ENCODE measurements at regions not wholly inside any gene's neighbourhood (a gene's known extent, or its start where the extent isn't known, plus 50 kb on each side); places are given as distances from the start of the nearest gene placed in this dataset.

GRCh38 chr6:145025488-145025887, 709.8 kb downstream of the EPM2A start:
- H4K20me1 ChIP-seq (ENCODE audit: control insufficient read depth, insufficient read depth, low read length, poor library complexity, severe bottlenecking): no peaks in the 10 kb centered on the region
- POLR2A ChIA-PET: no interaction called here

GRCh38 chr6:145026267-145026679, 709.0 kb downstream of the EPM2A start:
- ChIA-PET POLR2A (no interaction called here), CTCF (no interaction called here)
- Histone ChIP-seq H3K4me1 (ENCODE audit: control insufficient read depth in 2 of 2, insufficient read depth in 2 of 2, low read length in 2 of 2) (no peaks in the 10 kb centered on the region), H3K27me3 (replicated peaks in 1 of 4; ENCODE audit: control extremely low read depth in 1 of 4, control insufficient read depth in 3 of 4, insufficient read depth in 4 of 4, low read length in 3 of 4) (peaks cover 0 to 4% (median 0%) of the 10 kb centered on the region in 4 experiments), H2AFZ (ENCODE audit: insufficient read depth, low read depth, low read length, poor library complexity, severe bottlenecking) (no peak overlapping the region), H4K20me1 (ENCODE audit: control insufficient read depth, insufficient read depth, low read length, poor library complexity, severe bottlenecking) (no peaks in the 10 kb centered on the region), H3K27ac (ENCODE audit: low read length in 2 of 2) (no peak overlapping the region), H3K36me3 (replicated peaks in 1 of 2; ENCODE audit: control extremely low read depth in 1 of 2, control insufficient read depth in 1 of 2, extremely low read depth in 1 of 2, insufficient read depth in 2 of 2, low read length in 1 of 2) (no peaks in the 10 kb centered on the region), H3K79me2 (ENCODE audit: control insufficient read depth, insufficient read depth, low read length) (no peaks in the 10 kb centered on the region), H3K9me3 (ENCODE audit: control extremely low read depth in 1 of 3, control insufficient read depth in 2 of 3, insufficient read depth in 1 of 3, low read length in 2 of 3) (no peaks in the 10 kb centered on the region), H3K4me3 (ENCODE audit: control extremely low read depth in 1 of 5, extremely low read depth in 1 of 5, insufficient read depth in 1 of 5, low read depth in 2 of 5, low read length in 4 of 5) (no peak overlapping the region), H3K9ac (ENCODE audit: low read length) (no peak overlapping the region), H3K4me2 (replicated peaks; ENCODE audit: low read depth, low read length, poor library complexity, severe bottlenecking) (no peak overlapping the region)
- no CpG with 5 or more reads among the region's 2 CpGs for WGBS (ENCODE audit: insufficient coverage)
- no peaks in the 10 kb centered on the region for H3K9me3 Mint-ChIP-seq (ENCODE audit: insufficient read depth)
- TF ChIP-seq EZH2 (IDR thresholded peaks at IDR 0.05; ENCODE audit: borderline replicate concordance, insufficient read depth, low read depth, low read length, poor library complexity, severe bottlenecking): no peak
- no peak for TF ChIP-seq CTCF (IDR thresholded peaks at IDR 0.05)
- no peak for DNase-seq
- no peaks in the 10 kb centered on the region for H3K4me1 Mint-ChIP-seq
- H3K27ac Mint-ChIP-seq: no peak overlapping the region
- H3K4me3 Mint-ChIP-seq: no peak overlapping the region
- ATAC-seq (ENCODE audit: low read depth): no peak
- H3K27me3 Mint-ChIP-seq: peaks cover 11% of the 10 kb centered on the region
- intact Hi-C loops (cut with micrococcal nuclease): no loop called here

More at GRCh38 chr6:145025488-145025887, 709.8 kb downstream of the EPM2A start:
- Histone ChIP-seq H2AFZ (ENCODE audit: insufficient read depth, low read depth, low read length, poor library complexity, severe bottlenecking) (no peak overlapping the region), H3K27ac (ENCODE audit: low read length in 2 of 2) (no peak overlapping the region), H3K9ac (ENCODE audit: low read length) (no peak overlapping the region), H3K9me3 (ENCODE audit: control extremely low read depth in 1 of 3, control insufficient read depth in 2 of 3, insufficient read depth in 1 of 3, low read length in 2 of 3) (no peaks in the 10 kb centered on the region), H3K4me1 (ENCODE audit: control insufficient read depth in 2 of 2, insufficient read depth in 2 of 2, low read length in 2 of 2) (no peaks in the 10 kb centered on the region), H3K27me3 (replicated peaks in 1 of 4; ENCODE audit: control extremely low read depth in 1 of 4, control insufficient read depth in 3 of 4, insufficient read depth in 4 of 4, low read length in 3 of 4) (peaks cover 0 to 4% (median 0%) of the 10 kb centered on the region in 4 experiments), H3K4me2 (replicated peaks; ENCODE audit: low read depth, low read length, poor library complexity, severe bottlenecking) (no peak overlapping the region), H3K36me3 (replicated peaks in 1 of 2; ENCODE audit: control extremely low read depth in 1 of 2, control insufficient read depth in 1 of 2, extremely low read depth in 1 of 2, insufficient read depth in 2 of 2, low read length in 1 of 2) (no peaks in the 10 kb centered on the region), H3K79me2 (ENCODE audit: control insufficient read depth, insufficient read depth, low read length) (no peaks in the 10 kb centered on the region), H3K4me3 (ENCODE audit: control extremely low read depth in 1 of 5, extremely low read depth in 1 of 5, insufficient read depth in 1 of 5, low read depth in 2 of 5, low read length in 4 of 5) (no peak overlapping the region)
- no CpG with 5 or more reads among the region's 2 CpGs for WGBS (ENCODE audit: insufficient coverage)
- CTCF ChIA-PET: no interaction called here
- Mint-ChIP-seq H3K27me3 (peaks cover 13% of the 10 kb centered on the region), H3K4me3 (no peak overlapping the region), H3K9me3 (ENCODE audit: insufficient read depth) (no peaks in the 10 kb centered on the region), H3K4me1 (no peaks in the 10 kb centered on the region), H3K27ac (no peak overlapping the region)
- no peak for DNase-seq
- intact Hi-C loops (cut with micrococcal nuclease): no loop called here
- no peak for ATAC-seq (ENCODE audit: low read depth)
- TF ChIP-seq EZH2 (IDR thresholded peaks at IDR 0.05; ENCODE audit: borderline replicate concordance, insufficient read depth, low read depth, low read length, poor library complexity, severe bottlenecking): no peak
- TF ChIP-seq CTCF (IDR thresholded peaks at IDR 0.05): no peak
